ENCODE measurements at regions not wholly inside any gene's neighbourhood (a gene's known extent, or its start where the extent isn't known, plus 50 kb on each side); places are given as distances from the start of the nearest gene placed in this dataset.
"Not testable (repeated sequence)": the region's sequence is repeated elsewhere in the genome, so short reads cannot be mapped to it uniquely, and the experiment has no call there.

DNA sequence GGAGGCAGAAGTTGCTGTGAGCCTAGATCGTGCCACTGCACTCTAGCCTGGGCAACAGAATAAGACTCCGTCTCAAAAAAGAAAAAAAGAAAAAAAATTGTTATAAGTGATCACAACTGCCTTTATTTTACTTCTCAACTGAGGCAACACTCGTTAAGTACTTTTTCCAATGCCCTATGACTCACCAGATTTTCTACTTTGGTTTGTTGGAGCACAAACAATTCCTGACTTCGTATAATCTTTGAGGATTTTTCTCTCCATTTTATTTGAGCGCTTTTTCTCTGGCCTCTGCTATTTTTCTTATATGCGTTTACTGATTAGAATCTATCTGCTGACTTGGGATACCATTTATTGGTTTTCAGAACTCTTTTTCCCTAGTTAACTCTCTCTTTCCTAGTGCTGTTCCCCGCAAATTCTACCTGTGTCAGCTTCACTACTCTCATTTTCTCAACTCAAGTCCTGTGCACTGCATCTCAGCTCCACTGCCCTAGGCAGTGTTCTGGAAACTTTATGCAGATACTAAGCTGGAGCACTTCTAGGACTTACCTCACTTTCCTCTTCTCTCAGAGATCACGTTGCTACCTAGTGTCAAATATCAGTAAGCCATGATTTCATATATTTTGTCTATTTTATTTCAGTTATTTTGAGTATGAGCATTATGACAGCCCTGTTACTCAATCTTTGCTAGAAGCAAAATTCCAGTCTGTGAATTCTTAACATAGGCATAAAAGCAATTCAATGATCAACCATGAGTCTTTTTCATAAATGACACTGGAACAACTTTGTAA is 1120.1 kb upstream of the CITED2 start:
- Mint-ChIP-seq H3K27ac (ENCODE audit: unreplicated experiment) (peak overlapping the region; percentile 94), H3K36me3 (ENCODE audit: unreplicated experiment) (peaks cover 13% of the 10 kb centered on the region), H3K4me3 (ENCODE audit: unreplicated experiment) (peak overlapping the region; percentile 2), H3K4me1 (ENCODE audit: unreplicated experiment) (peaks cover 24% of the 10 kb centered on the region), H3K27me3 (ENCODE audit: unreplicated experiment) (no peaks in the 10 kb centered on the region), H3K9me3 (ENCODE audit: unreplicated experiment) (peaks cover 8% of the 10 kb centered on the region)
- TF ChIP-seq, protein P1, sequence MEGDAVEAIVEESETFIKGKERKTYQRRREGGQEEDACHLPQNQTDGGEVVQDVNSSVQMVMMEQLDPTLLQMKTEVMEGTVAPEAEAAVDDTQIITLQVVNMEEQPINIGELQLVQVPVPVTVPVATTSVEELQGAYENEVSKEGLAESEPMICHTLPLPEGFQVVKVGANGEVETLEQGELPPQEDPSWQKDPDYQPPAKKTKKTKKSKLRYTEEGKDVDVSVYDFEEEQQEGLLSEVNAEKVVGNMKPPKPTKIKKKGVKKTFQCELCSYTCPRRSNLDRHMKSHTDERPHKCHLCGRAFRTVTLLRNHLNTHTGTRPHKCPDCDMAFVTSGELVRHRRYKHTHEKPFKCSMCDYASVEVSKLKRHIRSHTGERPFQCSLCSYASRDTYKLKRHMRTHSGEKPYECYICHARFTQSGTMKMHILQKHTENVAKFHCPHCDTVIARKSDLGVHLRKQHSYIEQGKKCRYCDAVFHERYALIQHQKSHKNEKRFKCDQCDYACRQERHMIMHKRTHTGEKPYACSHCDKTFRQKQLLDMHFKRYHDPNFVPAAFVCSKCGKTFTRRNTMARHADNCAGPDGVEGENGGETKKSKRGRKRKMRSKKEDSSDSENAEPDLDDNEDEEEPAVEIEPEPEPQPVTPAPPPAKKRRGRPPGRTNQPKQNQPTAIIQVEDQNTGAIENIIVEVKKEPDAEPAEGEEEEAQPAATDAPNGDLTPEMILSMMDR (IDR thresholded peaks at IDR 0.05) = no peak
- no peak for DNase-seq (ENCODE audit: extremely low spot score, unreplicated experiment)

- H3K4me3 Mint-ChIP-seq (ENCODE audit: unreplicated experiment); H3K27ac Mint-ChIP-seq (ENCODE audit: unreplicated experiment); H3K27me3 Mint-ChIP-seq (ENCODE audit: unreplicated experiment); DNase-seq (ENCODE audit: extremely low spot score, unreplicated experiment): not testable (repeated sequence)
- Mint-ChIP-seq H3K4me1 (ENCODE audit: unreplicated experiment) (peaks cover 20% of the 10 kb centered on the region), H3K36me3 (ENCODE audit: unreplicated experiment) (peaks cover 17% of the 10 kb centered on the region), H3K9me3 (ENCODE audit: unreplicated experiment) (peaks cover 12% of the 10 kb centered on the region)
Measured at GRCh38 chr6:140493470-140493869, 1119.0 kb upstream of the CITED2 start.

DNA sequence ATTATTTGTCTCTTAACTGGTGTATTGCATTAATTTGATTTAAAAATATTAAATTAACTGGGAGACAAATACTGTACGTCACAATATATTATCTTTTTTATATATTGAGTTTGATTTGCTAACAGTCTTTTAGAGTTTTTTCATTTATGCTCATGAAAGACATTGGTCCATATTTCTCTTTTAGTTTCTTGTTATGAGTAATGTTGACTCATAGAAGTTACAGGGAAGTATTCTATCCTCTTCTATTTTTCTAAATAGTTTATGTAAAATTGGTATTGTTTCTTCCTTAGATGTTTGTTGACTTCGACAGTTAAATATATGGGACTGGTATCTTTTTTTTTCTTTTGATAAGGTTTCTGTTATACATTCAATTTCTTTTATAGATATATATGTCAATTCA is 1115.6 kb upstream of the CITED2 start:
- no peaks in the 10 kb centered on the region for H3K27me3 Mint-ChIP-seq (ENCODE audit: unreplicated experiment)
- H3K9me3 Mint-ChIP-seq (ENCODE audit: unreplicated experiment) = peaks cover 25% of the 10 kb centered on the region
- DNase-seq (ENCODE audit: extremely low spot score, unreplicated experiment) = no peak
- TF ChIP-seq, protein P1 (IDR thresholded peaks at IDR 0.05) = no peak
- peaks cover 16% of the 10 kb centered on the region for H3K36me3 Mint-ChIP-seq (ENCODE audit: unreplicated experiment)
- no peak overlapping the region for H3K4me3 Mint-ChIP-seq (ENCODE audit: unreplicated experiment)
- no peak overlapping the region for H3K27ac Mint-ChIP-seq (ENCODE audit: unreplicated experiment)
- H3K4me1 Mint-ChIP-seq (ENCODE audit: unreplicated experiment) = peaks cover 42% of the 10 kb centered on the region

DNA sequence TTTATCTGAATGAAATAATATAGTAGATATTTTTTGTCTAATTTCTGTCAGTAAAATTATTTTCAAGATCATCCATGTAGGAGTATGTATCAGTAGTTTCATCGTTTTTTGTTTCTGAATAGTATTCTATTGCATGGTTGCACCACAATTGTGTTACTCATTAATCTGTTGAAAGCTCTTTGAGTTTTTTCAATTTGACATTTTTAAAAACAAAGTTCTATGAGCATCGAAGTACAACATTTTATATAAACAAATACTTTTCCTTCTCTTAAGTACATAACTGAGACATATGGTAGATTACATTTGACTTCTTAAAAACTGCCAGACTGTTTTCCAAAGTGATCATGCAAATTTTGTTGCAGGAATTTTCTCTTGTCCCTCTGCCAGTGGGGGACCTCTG is 1113.1 kb upstream of the CITED2 start:
- TF ChIP-seq, protein P1 (IDR thresholded peaks at IDR 0.05) = no peak
- Mint-ChIP-seq H3K36me3 (ENCODE audit: unreplicated experiment) (peaks cover 11% of the 10 kb centered on the region), H3K9me3 (ENCODE audit: unreplicated experiment) (peaks cover 25% of the 10 kb centered on the region), H3K4me1 (ENCODE audit: unreplicated experiment) (peaks cover 45% of the 10 kb centered on the region), H3K4me3 (ENCODE audit: unreplicated experiment) (no peak overlapping the region), H3K27me3 (ENCODE audit: unreplicated experiment) (no peaks in the 10 kb centered on the region), H3K27ac (ENCODE audit: unreplicated experiment) (peak overlapping the region; percentile 82)
- no peak for DNase-seq (ENCODE audit: extremely low spot score, unreplicated experiment)

DNA sequence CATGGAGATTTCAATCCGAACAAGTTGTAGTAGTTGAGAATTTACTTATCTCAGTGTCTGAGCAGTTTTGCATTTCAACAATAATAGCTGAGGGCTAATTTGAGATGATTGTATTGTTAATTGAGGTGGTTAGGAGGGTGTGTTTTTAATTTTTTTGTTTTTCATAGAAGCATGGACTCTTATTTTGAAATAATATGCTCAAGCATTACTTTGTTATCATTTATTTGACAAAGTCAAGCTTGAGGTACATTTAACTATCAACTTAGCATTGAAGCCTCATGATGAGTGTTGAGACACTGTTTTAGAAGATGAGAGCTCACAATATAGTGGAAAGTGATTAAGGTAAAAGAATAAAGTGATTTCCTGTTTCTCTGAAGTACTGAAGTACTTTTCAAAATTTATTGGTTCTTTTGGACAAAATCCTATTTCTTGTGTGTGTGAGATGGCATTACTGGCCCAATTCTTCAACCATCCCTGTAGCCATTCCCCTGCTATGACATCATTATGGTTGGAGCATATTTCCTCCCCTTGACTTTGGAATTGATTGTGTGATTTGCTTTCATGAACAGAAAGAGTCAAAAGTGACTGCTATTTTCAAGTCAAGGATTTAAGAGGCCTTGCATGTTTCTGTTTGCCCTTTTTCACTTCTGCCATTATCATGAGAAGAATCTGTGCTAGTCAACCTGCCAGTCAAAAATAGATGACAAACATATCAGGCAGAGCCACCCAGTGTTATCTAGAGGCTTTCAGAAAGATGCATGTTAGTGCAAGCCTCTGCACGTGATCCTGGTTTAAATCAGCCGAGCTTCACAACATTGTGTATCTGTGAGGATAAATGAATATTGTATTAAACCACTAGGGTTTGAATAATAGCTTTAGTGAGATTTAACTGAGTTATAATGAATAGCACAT is 1112.3 kb upstream of the CITED2 start:
- DNase-seq (ENCODE audit: extremely low spot score, unreplicated experiment) = no peak
- Mint-ChIP-seq H3K27me3 (ENCODE audit: unreplicated experiment) (no peaks in the 10 kb centered on the region), H3K4me1 (ENCODE audit: unreplicated experiment) (peaks cover 45% of the 10 kb centered on the region), H3K36me3 (ENCODE audit: unreplicated experiment) (peaks cover 11% of the 10 kb centered on the region), H3K27ac (ENCODE audit: unreplicated experiment) (peak overlapping the region; percentile 82), H3K9me3 (ENCODE audit: unreplicated experiment) (peaks cover 21% of the 10 kb centered on the region), H3K4me3 (ENCODE audit: unreplicated experiment) (no peak overlapping the region)
- TF ChIP-seq, protein P1 (IDR thresholded peaks at IDR 0.05) = no peak

Data from osteocyte (in vitro differentiated cells).